ENCODE measurements at regions not wholly inside any gene's neighbourhood (a gene's known extent, or its start where the extent isn't known, plus 50 kb on each side); places are given as distances from the start of the nearest gene placed in this dataset.

DNA sequence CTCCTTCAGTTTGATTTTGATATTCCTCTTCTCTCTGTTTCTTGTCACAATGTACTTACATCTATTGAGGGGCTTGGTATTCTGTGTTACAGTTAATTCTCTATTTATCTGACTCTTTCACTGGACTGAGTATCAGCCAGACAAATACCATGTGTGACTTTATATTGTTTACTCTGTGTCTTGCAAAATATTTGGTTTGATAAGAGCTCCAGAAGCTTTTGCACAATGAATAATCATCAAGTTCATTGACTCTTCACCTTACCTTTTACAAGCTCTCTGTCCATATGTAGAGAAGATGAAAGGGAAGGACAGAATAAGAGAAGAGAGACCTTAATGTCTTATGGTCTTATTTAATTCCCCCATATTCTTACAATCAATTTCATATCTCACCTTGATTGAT lies 877.7 kb upstream of the CDH8 start:
- TF ChIP-seq CTCF (IDR thresholded peaks at IDR 0.05) (no peak), POLR2A (IDR thresholded peaks at IDR 0.05) (no peak)

All from stomach (tissue), 4 donors.